ENCODE measurements at regions not wholly inside any gene's neighbourhood (a gene's known extent, or its start where the extent isn't known, plus 50 kb on each side); places are given as distances from the start of the nearest gene placed in this dataset.

DNA sequence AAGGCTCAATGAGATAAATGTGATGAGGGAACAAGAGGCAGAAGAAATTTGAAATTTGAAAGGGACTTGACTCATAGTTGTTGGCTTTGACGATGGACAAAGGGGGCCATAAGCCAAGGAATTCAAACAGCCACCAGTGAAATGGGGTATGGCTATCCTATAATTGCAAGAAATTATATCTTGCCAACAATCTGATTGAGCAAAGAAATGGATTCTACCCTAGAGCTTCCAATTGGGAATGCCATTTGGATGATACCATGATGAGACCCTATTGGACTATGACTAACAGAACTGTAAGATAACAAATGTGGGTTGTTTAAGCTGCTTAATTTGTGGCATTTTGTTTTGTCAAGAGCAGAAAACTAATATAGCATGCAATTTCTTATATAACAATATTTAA, 270.1 kb upstream of the ARSJ start:
- TF ChIP-seq, protein P1, sequence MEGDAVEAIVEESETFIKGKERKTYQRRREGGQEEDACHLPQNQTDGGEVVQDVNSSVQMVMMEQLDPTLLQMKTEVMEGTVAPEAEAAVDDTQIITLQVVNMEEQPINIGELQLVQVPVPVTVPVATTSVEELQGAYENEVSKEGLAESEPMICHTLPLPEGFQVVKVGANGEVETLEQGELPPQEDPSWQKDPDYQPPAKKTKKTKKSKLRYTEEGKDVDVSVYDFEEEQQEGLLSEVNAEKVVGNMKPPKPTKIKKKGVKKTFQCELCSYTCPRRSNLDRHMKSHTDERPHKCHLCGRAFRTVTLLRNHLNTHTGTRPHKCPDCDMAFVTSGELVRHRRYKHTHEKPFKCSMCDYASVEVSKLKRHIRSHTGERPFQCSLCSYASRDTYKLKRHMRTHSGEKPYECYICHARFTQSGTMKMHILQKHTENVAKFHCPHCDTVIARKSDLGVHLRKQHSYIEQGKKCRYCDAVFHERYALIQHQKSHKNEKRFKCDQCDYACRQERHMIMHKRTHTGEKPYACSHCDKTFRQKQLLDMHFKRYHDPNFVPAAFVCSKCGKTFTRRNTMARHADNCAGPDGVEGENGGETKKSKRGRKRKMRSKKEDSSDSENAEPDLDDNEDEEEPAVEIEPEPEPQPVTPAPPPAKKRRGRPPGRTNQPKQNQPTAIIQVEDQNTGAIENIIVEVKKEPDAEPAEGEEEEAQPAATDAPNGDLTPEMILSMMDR (IDR thresholded peaks at IDR 0.05) = no peak
- no peak for TF ChIP-seq POLR2A (IDR thresholded peaks at IDR 0.05)

Data from adrenal gland (tissue), 5 donors.